ENCODE measurements at regions not wholly inside any gene's neighbourhood (a gene's known extent, or its start where the extent isn't known, plus 50 kb on each side); places are given as distances from the start of the nearest gene placed in this dataset.

- no peak overlapping the region for H3K4me3 ChIP-seq (replicated peaks; ENCODE audit: low read depth, low read length)
- DNase-seq (ENCODE audit: extremely low read depth, low read depth), result no peak
- no peak for TF ChIP-seq CTCF (IDR thresholded peaks at IDR 0.05; ENCODE audit: low read depth, low read length, missing control alignments)
These were observed 273.8 kb downstream of the BLID start for GRCh38 chr11:121842192-121842585.

- H3K4me3 ChIP-seq (replicated peaks; ENCODE audit: low read depth, low read length), result no peak overlapping the region
- peak; percentile 81 for DNase-seq (ENCODE audit: extremely low read depth, low read depth)
- no peak for TF ChIP-seq CTCF (IDR thresholded peaks at IDR 0.05; ENCODE audit: low read depth, low read length, missing control alignments)
These were observed 274.4 kb downstream of the BLID start for GRCh38 chr11:121841487-121842191.

- TF ChIP-seq CTCF (IDR thresholded peaks at IDR 0.05; ENCODE audit: low read depth, low read length, missing control alignments), result no peak
- H3K4me3 ChIP-seq (replicated peaks; ENCODE audit: low read depth, low read length), result no peak overlapping the region
- no peak for DNase-seq (ENCODE audit: extremely low read depth, low read depth)
These were observed 276.2 kb downstream of the BLID start for GRCh38 chr11:121839781-121840180.

GRCh38 chr11:121838571-121838970, 277.4 kb downstream of the BLID start:
- no peak overlapping the region for H3K4me3 ChIP-seq (replicated peaks; ENCODE audit: low read depth, low read length)
- no peak for TF ChIP-seq CTCF (IDR thresholded peaks at IDR 0.05; ENCODE audit: low read depth, low read length, missing control alignments)
- no peak for DNase-seq (ENCODE audit: extremely low read depth, low read depth)

GRCh38 chr11:121833970-121834369, 282.0 kb downstream of the BLID start:
- H3K4me3 ChIP-seq (replicated peaks; ENCODE audit: low read depth, low read length), result no peak overlapping the region
- DNase-seq (ENCODE audit: extremely low read depth, low read depth), result no peak
- TF ChIP-seq CTCF (IDR thresholded peaks at IDR 0.05; ENCODE audit: low read depth, low read length, missing control alignments), result no peak

- no peak overlapping the region for H3K4me3 ChIP-seq (replicated peaks; ENCODE audit: low read depth, low read length)
- DNase-seq (ENCODE audit: extremely low read depth, low read depth), result peak; percentile 80
These were observed 286.8 kb downstream of the BLID start for GRCh38 chr11:121829159-121829643.

More at GRCh38 chr11:121829159-121829643, 286.8 kb downstream of the BLID start:
- TF ChIP-seq CTCF (IDR thresholded peaks at IDR 0.05; ENCODE audit: low read depth, low read length, missing control alignments), result no peak

All from HFF-Myc (cell line).